CD8-positive, alpha-beta memory T cell (primary cell): ENCODE measurements at regions not wholly inside any gene's neighbourhood (a gene's known extent, or its start where the extent isn't known, plus 50 kb on each side); places are given as distances from the start of the nearest gene placed in this dataset.

ENCODE experiments used
- CTCF ChIA-PET: fragments of 350-600 bp; sonication (Branson Sonifier 250); formaldehyde crosslinking; loops from one replicate; lab custom pipeline; 2021; ENCODE audit warnings: antibody characterized with exemption; lab: Charles Lee
- POLR2A ChIA-PET: fragments of 350-600 bp; sonication (Branson Sonifier 250); formaldehyde crosslinking; loops from one replicate; lab custom pipeline; 2021; ENCODE audit warnings: antibody characterized with exemption; lab: Charles Lee
- DNase-seq, 5 donors: peaks; one replicate each; pipeline versions ENCODE4 v3.0.0 to v3.0.0-alpha.2; 2020 to 2022; ENCODE audit warnings: mixed read lengths in 1 of 5
- H3K27ac ChIP-seq: one replicate; pipeline ENCODE4 v1.7.0; 2013; ENCODE audit warnings: low read depth, mild to moderate bottlenecking, low read length, moderate library complexity
- H3K27me3 ChIP-seq: 2 replicates; pipeline ENCODE4 v1.7.0; 2013; ENCODE audit warnings: low read length, mild to moderate bottlenecking; ENCODE audit not compliant: insufficient read depth, poor library complexity, severe bottlenecking
- H3K36me3 ChIP-seq: 2 replicates; pipeline ENCODE4 v1.7.0; 2013; ENCODE audit warnings: mild to moderate bottlenecking, low read length, moderate library complexity; ENCODE audit not compliant: insufficient read depth
- H3K4me1 ChIP-seq: 2 replicates; pipeline ENCODE4 v1.7.0; 2013; ENCODE audit warnings: mild to moderate bottlenecking, low read length, moderate library complexity; ENCODE audit not compliant: insufficient read depth
- H3K4me3 ChIP-seq: 2 replicates; pipeline ENCODE4 v1.7.0; 2013; ENCODE audit warnings: mild to moderate bottlenecking, low read length
- H3K9me3 ChIP-seq: 2 replicates; pipeline ENCODE4 v1.7.0; 2013; ENCODE audit warnings: mild to moderate bottlenecking, low read length
- H3K27ac Mint-ChIP-seq, 8 donors: one replicate each; pipeline ENCODE4 v1.8.0; 2020 to 2021; ENCODE audit warnings: mixed read lengths in 8 of 8, mild to moderate bottlenecking in 6 of 8, inconsistent platforms in 3 of 8, moderate library complexity in 3 of 8
- H3K27me3 Mint-ChIP-seq, 2 donors: one replicate each; pipeline ENCODE4 v1.8.0; 2020 to 2021; ENCODE audit warnings: mixed read lengths in 2 of 2, mild to moderate bottlenecking in 1 of 2, moderate library complexity in 1 of 2
- H3K36me3 Mint-ChIP-seq, 3 donors: one replicate each; pipeline ENCODE4 v1.8.0; 2020 to 2021; ENCODE audit warnings: mixed read lengths in 3 of 3, inconsistent platforms in 1 of 3, mild to moderate bottlenecking in 1 of 3
- H3K4me1 Mint-ChIP-seq, 3 donors: one replicate each; pipeline ENCODE4 v1.8.0; 2020 to 2021; ENCODE audit warnings: mixed read lengths in 3 of 3, inconsistent platforms in 1 of 3, mild to moderate bottlenecking in 1 of 3
- H3K4me3 Mint-ChIP-seq, 7 donors: one replicate each; pipeline ENCODE4 v1.8.0; 2020 to 2021; ENCODE audit warnings: mixed read lengths in 7 of 7, mild to moderate bottlenecking in 6 of 7, moderate library complexity in 4 of 7, inconsistent platforms in 2 of 7
- H3K9me3 Mint-ChIP-seq, 5 donors: one replicate each; pipeline ENCODE4 v1.8.0; 2020 to 2022; ENCODE audit warnings: mixed read lengths in 5 of 5, mild to moderate bottlenecking in 3 of 5, moderate library complexity in 2 of 5, inconsistent platforms in 1 of 5

DNA sequence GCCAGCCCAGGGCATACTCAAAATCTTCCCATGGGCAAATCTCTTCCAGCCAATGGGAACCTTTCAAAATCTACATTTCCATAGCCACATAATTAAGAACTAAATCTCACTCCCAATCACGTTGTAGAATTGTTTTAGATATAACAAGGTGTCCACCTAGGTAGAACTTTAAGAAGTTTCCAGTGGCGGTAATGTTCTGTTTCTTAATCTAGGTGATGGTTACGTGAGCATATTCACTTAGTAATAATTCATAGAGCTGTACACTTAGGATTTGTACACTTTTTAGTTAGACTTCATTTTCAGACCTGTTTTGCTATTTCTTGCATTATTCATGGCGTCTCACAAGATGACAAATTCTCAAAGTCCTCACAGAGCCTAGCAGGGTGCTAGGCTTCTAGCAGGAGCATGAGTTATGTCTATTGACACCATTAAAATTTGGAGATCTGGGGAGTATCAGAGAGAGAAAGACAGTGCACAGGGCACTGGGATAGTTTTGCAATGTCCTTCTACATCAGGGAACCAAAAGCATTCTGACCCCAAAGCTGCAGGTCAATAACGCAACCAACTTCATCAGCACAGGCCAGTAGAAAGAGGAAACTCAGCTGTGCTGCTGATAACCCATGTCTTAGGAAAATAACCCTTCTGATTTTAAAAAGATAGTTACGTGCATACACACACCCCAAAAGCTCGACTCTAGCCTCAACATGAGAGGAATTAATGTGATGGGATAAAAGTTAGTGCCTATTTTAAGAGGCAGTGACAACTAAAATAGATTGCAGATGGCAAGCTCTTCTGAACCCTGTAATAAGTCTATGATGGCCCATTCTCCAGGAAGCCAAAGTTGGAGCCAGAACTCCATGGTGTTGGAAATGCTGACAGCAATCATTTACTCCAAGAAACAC lies 518.1 kb upstream of the JARID2 start:
- Histone ChIP-seq H3K36me3 (no peaks in the 10 kb centered on the region), H3K27me3 (no peaks in the 10 kb centered on the region), H3K9me3 (no peaks in the 10 kb centered on the region), H3K4me3 (no peak overlapping the region), H3K27ac (no peak overlapping the region), H3K4me1 (peaks cover 23% of the 10 kb centered on the region)
- H3K4me3 Mint-ChIP-seq: no peak overlapping the region
- H3K9me3 Mint-ChIP-seq: peaks cover 0 to 2% (median 0%) of the 10 kb centered on the region in 5 donors
- H3K27ac Mint-ChIP-seq: no peak overlapping the region
- ChIA-PET POLR2A (no interaction called here), CTCF (no interaction called here)
- H3K27me3 Mint-ChIP-seq: peaks cover 0 to 1% of the 10 kb centered on the region in 2 donors
- H3K36me3 Mint-ChIP-seq: no peaks in the 10 kb centered on the region
- DNase-seq: no peak
- peaks cover 25 to 51% (median 36%) of the 10 kb centered on the region in 3 donors for H3K4me1 Mint-ChIP-seq

DNA sequence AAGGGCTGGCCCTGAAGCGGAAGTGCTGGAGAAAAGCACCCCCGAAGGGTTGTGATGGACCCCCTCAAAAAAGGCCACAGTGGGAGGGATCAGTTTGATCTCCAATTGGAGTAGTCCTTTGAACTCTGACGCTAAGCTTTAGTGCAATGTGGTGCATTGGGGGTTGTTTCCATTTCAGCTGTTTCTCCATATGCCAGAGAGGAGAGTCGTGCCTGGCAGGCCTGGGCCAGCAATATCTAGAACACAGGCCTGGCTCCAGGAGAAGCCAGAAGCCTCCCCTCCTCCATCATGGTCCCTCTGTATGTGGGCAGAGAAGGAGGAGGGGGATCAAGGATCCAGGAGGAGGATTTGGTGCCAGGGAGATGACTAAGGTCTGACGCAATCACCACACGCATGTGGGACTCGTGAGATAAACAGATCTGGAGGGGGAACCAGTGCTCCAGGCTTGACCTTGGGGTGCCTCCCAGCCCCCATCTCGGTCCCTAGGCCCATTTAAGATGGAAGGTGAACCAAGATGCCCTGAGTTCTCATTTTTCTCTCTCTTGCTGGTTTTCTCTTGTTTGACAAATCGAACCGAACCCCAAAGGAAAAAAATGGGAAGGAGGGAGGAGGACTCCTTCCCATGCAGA lies 517.4 kb upstream of the JARID2 start:
- H3K4me1 ChIP-seq: peaks cover 24% of the 10 kb centered on the region
- H3K27ac Mint-ChIP-seq: peak overlapping the region in 1 of 8 donors; percentile 52
- H3K27me3 Mint-ChIP-seq: peaks cover 0 to 1% of the 10 kb centered on the region in 2 donors

DNA sequence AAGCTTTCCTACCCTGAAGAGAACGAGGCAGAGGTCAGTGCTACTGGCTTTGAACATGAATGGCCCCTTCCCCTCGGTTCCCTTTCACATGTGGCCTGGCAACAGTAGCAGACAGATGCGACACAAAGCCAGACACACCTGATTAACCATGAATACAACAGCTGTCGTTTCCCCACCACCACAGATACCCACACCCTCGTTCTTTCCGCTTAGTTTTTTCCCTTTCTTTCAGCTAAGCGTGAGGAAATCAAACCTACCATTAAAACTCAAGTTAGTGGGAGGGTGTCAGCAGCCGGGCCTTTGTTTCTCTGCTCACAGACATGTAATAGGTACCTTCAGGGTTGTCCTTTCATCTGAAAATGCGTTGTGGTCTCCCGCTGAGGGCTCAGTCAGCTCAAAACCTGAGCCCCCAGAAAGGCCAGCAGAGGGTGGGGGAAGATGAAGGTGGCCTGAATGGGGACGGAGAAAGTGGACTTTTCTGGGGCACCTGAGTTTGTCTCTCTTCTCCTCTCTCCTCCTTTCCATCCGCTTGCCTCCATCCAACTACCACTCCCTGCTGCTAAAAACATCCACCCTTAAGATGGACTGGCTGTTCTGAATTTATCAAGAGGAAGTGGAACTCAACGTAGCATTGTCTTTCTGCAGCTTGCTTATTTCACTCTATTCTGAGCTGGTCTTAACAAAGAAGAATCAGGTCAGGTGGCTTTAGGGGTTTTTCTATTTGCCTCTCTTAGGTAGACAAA lies 516.6 kb upstream of the JARID2 start:
- no peak overlapping the region for H3K4me3 Mint-ChIP-seq
- peaks cover 0 to 1% of the 10 kb centered on the region in 2 donors for H3K27me3 Mint-ChIP-seq
- H3K4me1 Mint-ChIP-seq: peaks cover 31 to 52% (median 39%) of the 10 kb centered on the region in 3 donors
- POLR2A ChIA-PET: no interaction called here
- H3K36me3 ChIP-seq: no peaks in the 10 kb centered on the region
- CTCF ChIA-PET: no interaction called here
- H3K27me3 ChIP-seq: no peaks in the 10 kb centered on the region
- H3K4me3 ChIP-seq: no peak overlapping the region
- H3K27ac ChIP-seq: no peak overlapping the region
- peak overlapping the region in 4 of 8 donors; percentile 45 to 82 (median 68) for H3K27ac Mint-ChIP-seq
- DNase-seq: no peak
- H3K36me3 Mint-ChIP-seq: no peaks in the 10 kb centered on the region
- H3K9me3 ChIP-seq: no peaks in the 10 kb centered on the region
- H3K4me1 ChIP-seq: peaks cover 30% of the 10 kb centered on the region
- peaks cover 0 to 2% (median 0%) of the 10 kb centered on the region in 5 donors for H3K9me3 Mint-ChIP-seq

More for the DNA sequence above, 517.4 kb upstream of the JARID2 start:
- Histone ChIP-seq H3K4me3 (no peak overlapping the region), H3K27ac (no peak overlapping the region), H3K27me3 (no peaks in the 10 kb centered on the region), H3K36me3 (no peaks in the 10 kb centered on the region), H3K9me3 (no peaks in the 10 kb centered on the region)
- ChIA-PET CTCF (no interaction called here), POLR2A (no interaction called here)
- H3K4me3 Mint-ChIP-seq: no peak overlapping the region
- no peaks in the 10 kb centered on the region for H3K36me3 Mint-ChIP-seq
- DNase-seq: no peak
- H3K4me1 Mint-ChIP-seq: peaks cover 25 to 51% (median 36%) of the 10 kb centered on the region in 3 donors
- H3K9me3 Mint-ChIP-seq: peaks cover 0 to under 1% (median 0%) of the 10 kb centered on the region in 5 donors

DNA sequence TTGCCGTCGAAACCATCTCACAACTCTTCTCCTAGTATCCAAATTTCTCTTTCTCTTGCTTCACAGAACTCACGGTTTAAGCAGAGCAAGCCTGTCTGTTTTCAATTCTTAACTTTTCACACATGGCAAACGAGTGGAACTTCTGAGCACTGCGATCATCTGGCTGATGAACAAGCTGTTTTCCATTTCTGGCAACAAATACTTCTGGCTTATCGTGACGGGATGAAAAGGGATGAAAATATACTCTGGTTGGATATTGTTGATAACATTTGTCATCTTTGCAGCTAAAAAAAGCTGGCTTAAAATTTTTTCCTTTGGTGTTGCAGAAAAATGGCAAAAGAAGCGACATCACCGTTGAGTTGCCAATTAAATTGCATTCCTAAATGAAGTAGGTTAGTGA lies 515.2 kb upstream of the JARID2 start:
- Mint-ChIP-seq H3K27ac (peak overlapping the region in 1 of 8 donors; percentile 36), H3K9me3 (peaks cover 0 to 2% (median 0%) of the 10 kb centered on the region in 5 donors), H3K4me1 (peaks cover 43 to 66% (median 50%) of the 10 kb centered on the region in 3 donors), H3K4me3 (no peak overlapping the region), H3K36me3 (no peaks in the 10 kb centered on the region), H3K27me3 (peaks cover 0 to 1% of the 10 kb centered on the region in 2 donors)
- Histone ChIP-seq H3K36me3 (no peaks in the 10 kb centered on the region), H3K27ac (no peak overlapping the region), H3K4me1 (peaks cover 43% of the 10 kb centered on the region), H3K4me3 (no peak overlapping the region), H3K9me3 (no peaks in the 10 kb centered on the region), H3K27me3 (no peaks in the 10 kb centered on the region)
- CTCF ChIA-PET: no interaction called here
- POLR2A ChIA-PET: no interaction called here
- no peak for DNase-seq

DNA sequence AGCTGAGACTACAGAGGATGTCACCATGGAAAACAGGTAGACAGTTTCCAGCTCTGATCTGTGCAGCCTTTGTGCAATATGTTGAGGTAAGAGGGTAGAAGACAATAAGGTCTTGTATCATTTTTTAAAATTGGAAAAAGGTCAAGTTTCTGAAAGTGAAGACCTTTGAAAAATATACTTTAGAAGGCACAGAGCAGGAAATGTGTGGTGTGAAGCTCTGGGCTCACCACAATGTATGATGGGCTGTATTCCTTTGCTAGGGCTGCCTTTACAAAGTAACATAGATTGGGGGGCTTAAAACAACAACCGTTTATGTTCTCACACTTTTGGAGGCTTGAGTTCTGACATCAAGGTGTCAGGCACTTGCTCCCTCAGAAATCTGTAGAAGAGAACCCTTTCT lies 514.3 kb upstream of the JARID2 start:
- H3K4me3 ChIP-seq: no peak overlapping the region
- peak overlapping the region in 1 of 7 donors; percentile 3 for H3K4me3 Mint-ChIP-seq
- DNase-seq: no peak
- no peak overlapping the region for H3K27ac ChIP-seq
- ChIA-PET CTCF (no interaction called here), POLR2A (no interaction called here)
- peak overlapping the region in 2 of 8 donors; percentile 10 to 17 for H3K27ac Mint-ChIP-seq
- peaks cover 0 to 1% of the 10 kb centered on the region in 2 donors for H3K27me3 Mint-ChIP-seq
- peaks cover 46 to 70% (median 55%) of the 10 kb centered on the region in 3 donors for H3K4me1 Mint-ChIP-seq
- no peaks in the 10 kb centered on the region for H3K36me3 Mint-ChIP-seq
- peaks cover 0 to 2% (median 0%) of the 10 kb centered on the region in 5 donors for H3K9me3 Mint-ChIP-seq
- H3K27me3 ChIP-seq: no peaks in the 10 kb centered on the region
- no peaks in the 10 kb centered on the region for H3K9me3 ChIP-seq
- peaks cover 48% of the 10 kb centered on the region for H3K4me1 ChIP-seq
- H3K36me3 ChIP-seq: no peaks in the 10 kb centered on the region

DNA sequence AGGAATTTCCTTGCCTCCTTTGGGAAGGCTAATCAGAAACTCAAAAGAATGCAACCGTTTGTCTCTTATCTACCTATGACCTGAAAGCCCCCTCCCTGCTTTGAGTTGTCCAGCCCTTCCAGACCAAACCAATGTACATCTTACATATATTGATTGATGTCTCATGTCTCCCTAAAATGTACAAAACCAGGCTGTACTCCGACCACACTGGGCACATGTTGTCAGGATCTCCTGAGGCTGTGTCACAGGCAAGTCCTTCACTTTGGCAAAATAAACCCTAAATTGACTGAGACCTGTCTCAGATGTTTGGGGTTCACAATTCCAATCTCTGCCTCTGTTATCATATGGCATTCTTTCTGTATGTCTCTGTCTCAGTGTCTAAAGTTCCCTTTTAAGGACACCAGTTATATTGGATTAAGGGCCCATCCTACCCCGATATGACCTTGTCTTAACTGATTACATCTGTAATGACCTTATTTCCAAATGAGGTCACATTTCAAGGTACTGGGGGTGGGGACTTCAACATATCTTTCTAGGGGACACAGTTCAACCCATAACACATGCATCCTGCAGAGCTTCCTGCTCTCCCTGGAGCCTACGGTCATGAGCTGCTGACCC lies 513.5 kb upstream of the JARID2 start:
- Histone ChIP-seq H3K27me3 (no peaks in the 10 kb centered on the region), H3K4me1 (peaks cover 48% of the 10 kb centered on the region), H3K4me3 (peak overlapping the region; percentile 16), H3K9me3 (no peaks in the 10 kb centered on the region), H3K36me3 (no peaks in the 10 kb centered on the region), H3K27ac (no peak overlapping the region)
- peaks cover 0 to 2% (median 0%) of the 10 kb centered on the region in 5 donors for H3K9me3 Mint-ChIP-seq
- no peaks in the 10 kb centered on the region for H3K36me3 Mint-ChIP-seq
- CTCF ChIA-PET: no interaction called here
- DNase-seq: no peak
- H3K27me3 Mint-ChIP-seq: peaks cover 0 to 1% of the 10 kb centered on the region in 2 donors
- peaks cover 46 to 70% (median 55%) of the 10 kb centered on the region in 3 donors for H3K4me1 Mint-ChIP-seq
- POLR2A ChIA-PET: no interaction called here
- peak overlapping the region in 7 of 8 donors; percentile 8 to 73 (median 40) for H3K27ac Mint-ChIP-seq
- peak overlapping the region in 6 of 7 donors; percentile 23 to 46 (median 36) for H3K4me3 Mint-ChIP-seq

DNA sequence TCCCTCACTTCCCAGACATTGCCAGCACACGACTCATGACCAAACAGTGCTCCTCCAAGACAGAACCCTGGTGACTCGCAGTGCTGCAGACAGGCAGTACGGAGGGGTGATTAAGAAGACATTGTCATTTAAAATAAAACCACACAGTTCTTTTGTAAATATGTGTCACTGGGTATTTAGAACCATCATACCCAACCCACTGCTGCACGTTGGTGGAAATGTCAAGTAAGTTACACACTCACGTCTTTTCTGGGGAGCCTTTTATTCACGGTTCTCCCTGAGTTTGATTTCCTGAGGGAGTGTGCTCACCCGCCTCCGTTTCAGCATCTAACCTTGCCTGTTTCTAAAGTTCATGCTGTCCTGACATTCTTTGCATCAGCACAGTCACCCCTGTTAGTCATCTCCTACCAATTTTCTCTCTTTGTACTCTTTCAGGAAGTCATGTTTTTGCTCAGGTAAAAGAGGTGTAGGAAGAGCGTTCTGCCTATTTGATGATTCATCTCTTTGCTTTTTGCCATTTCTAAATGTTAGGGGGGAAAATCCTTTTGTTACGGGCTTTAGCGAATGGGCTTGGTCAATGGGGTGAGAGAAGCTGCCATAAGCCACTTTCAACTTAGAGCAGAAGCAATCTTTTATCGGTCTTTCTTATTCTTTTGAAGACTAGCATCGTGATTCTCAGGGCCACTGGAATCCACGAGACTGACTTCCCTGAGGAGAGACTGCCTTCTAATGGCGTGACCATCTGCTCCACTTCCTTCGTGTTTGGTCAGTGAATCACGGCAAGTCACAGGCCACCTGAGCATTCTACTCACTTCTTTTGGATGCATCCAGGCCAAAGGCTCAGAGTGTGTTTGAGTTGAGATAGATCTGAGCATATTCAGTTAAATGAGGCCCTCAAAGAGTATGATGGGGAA lies 512.8 kb upstream of the JARID2 start:
- no peak for DNase-seq
- Mint-ChIP-seq H3K27ac (peak overlapping the region; percentile 9 to 73 (median 46)), H3K27me3 (peaks cover 0 to 1% of the 10 kb centered on the region in 2 donors), H3K36me3 (no peaks in the 10 kb centered on the region), H3K4me3 (peak overlapping the region; percentile 12 to 46 (median 35)), H3K9me3 (peaks cover 0 to 2% (median 0%) of the 10 kb centered on the region in 5 donors), H3K4me1 (peaks cover 46 to 63% (median 55%) of the 10 kb centered on the region in 3 donors)
- ChIA-PET CTCF (no interaction called here), POLR2A (no interaction called here)
- no peaks in the 10 kb centered on the region for H3K36me3 ChIP-seq
- H3K27me3 ChIP-seq: no peaks in the 10 kb centered on the region
- H3K9me3 ChIP-seq: no peaks in the 10 kb centered on the region
- no peak overlapping the region for H3K27ac ChIP-seq
- peak overlapping the region; percentile 16 for H3K4me3 ChIP-seq
- H3K4me1 ChIP-seq: peaks cover 48% of the 10 kb centered on the region
